Thyroid gland (tissue), 4 donors: ENCODE measurements at regions not wholly inside any gene's neighbourhood (a gene's known extent, or its start where the extent isn't known, plus 50 kb on each side); places are given as distances from the start of the nearest gene placed in this dataset.

ENCODE experiments used
- POLR2A ChIP-seq, 2 donors: fragments of 450-650 bp; IDR thresholded peaks; one replicate each; pipeline ENCODE4 v1.6.1; 2017; ENCODE audit warnings: antibody characterized with exemption in 2 of 2, mild to moderate bottlenecking in 2 of 2, moderate library complexity in 1 of 2
- TF ChIP-seq, protein P1 (sequence below), 6 experiments: fragments of 200-600 bp in 3 of 6; fragments of 450-650 bp in 3 of 6; sonication (generic) in 3 of 6; IDR thresholded peaks; one replicate each; pipeline ENCODE4 v1.5.1; 2016 to 2019; ENCODE audit warnings: antibody characterized with exemption in 6 of 6, mild to moderate bottlenecking in 2 of 6, inconsistent platforms in 1 of 6, moderate library complexity in 1 of 6

DNA sequence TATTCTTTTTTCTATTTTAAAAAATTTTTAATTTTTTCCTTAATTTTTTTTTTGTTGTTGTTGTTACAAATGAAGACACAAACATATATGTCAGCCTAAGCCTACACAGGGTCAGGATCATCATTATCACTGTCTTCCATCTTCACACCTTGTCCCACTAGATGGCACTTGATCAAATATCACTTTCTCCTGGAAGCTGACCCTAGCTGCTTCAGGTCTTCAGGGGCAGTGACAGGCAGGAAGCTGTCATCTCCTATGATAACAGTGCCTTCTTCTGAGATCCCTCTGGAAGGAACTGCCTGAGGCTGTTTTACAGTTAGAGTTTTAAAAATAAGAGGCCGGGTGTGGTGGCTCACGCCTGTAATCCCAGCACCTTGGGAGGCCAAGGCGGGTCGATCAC is 70.2 kb upstream of the EEF1E1 start:
- TF ChIP-seq, protein P1, sequence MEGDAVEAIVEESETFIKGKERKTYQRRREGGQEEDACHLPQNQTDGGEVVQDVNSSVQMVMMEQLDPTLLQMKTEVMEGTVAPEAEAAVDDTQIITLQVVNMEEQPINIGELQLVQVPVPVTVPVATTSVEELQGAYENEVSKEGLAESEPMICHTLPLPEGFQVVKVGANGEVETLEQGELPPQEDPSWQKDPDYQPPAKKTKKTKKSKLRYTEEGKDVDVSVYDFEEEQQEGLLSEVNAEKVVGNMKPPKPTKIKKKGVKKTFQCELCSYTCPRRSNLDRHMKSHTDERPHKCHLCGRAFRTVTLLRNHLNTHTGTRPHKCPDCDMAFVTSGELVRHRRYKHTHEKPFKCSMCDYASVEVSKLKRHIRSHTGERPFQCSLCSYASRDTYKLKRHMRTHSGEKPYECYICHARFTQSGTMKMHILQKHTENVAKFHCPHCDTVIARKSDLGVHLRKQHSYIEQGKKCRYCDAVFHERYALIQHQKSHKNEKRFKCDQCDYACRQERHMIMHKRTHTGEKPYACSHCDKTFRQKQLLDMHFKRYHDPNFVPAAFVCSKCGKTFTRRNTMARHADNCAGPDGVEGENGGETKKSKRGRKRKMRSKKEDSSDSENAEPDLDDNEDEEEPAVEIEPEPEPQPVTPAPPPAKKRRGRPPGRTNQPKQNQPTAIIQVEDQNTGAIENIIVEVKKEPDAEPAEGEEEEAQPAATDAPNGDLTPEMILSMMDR (IDR thresholded peaks at IDR 0.05): no peak
- no peak for TF ChIP-seq POLR2A (IDR thresholded peaks at IDR 0.05)
